Ishikawa (cell line): ENCODE measurements at regions not wholly inside any gene's neighbourhood (a gene's known extent, or its start where the extent isn't known, plus 50 kb on each side); places are given as distances from the start of the nearest gene placed in this dataset.

Source experiments
- CEBPB ChIP-seq: IDR thresholded peaks from 2 replicates; pipeline ENCODE4 v1.6.1; 2012
- CREB1 ChIP-seq: IDR thresholded peaks from 2 replicates; pipeline ENCODE4 v1.6.1; 2012; ENCODE audit warnings: low read depth
- EGR1 ChIP-seq: IDR thresholded peaks from 2 replicates; pipeline ENCODE4 v1.6.1; 2012
- EP300 ChIP-seq: IDR thresholded peaks from 2 replicates; pipeline ENCODE4 v1.6.1; 2012; ENCODE audit warnings: borderline replicate concordance
- FOXM1 ChIP-seq: IDR thresholded peaks from 2 replicates; pipeline ENCODE4 v1.6.1; 2012; ENCODE audit warnings: low read depth, borderline replicate concordance
- MAX ChIP-seq: IDR thresholded peaks from 2 replicates; pipeline ENCODE4 v1.6.1; 2012
- NFIC ChIP-seq: IDR thresholded peaks from 2 replicates; pipeline ENCODE4 v1.6.1; 2012
- RAD21 ChIP-seq: IDR thresholded peaks from 2 replicates; pipeline ENCODE4 v1.6.1; 2012; ENCODE audit warnings: low read depth
- TAF1 ChIP-seq: IDR thresholded peaks from 2 replicates; pipeline ENCODE4 v1.6.1; 2012; ENCODE audit warnings: low read depth, mild to moderate bottlenecking
- TCF12 ChIP-seq: IDR thresholded peaks from 2 replicates; pipeline ENCODE4 v1.6.1; 2012; ENCODE audit warnings: low read depth
- TEAD4 ChIP-seq: IDR thresholded peaks from 2 replicates; pipeline ENCODE4 v1.6.1; 2012
- YY1 ChIP-seq: IDR thresholded peaks from 2 replicates; pipeline ENCODE4 v1.6.1; 2012; ENCODE audit warnings: low read depth
- ZBTB7A ChIP-seq: IDR thresholded peaks from 2 replicates; pipeline ENCODE4 v1.6.1; 2012; ENCODE audit warnings: low read depth
- TF ChIP-seq, protein P1 (sequence below): IDR thresholded peaks from 2 replicates; pipeline ENCODE4 v1.6.1; 2012; ENCODE audit warnings: low read depth, mild to moderate bottlenecking
- TF ChIP-seq, protein P2 (sequence below): IDR thresholded peaks from 2 replicates; pipeline ENCODE4 v1.6.1; 2012

GRCh38 chr18:39990540-39990939, 1964.5 kb upstream of the PIK3C3 start:
- TF ChIP-seq EP300 = no peak

- no peak for TF ChIP-seq MAX
- TF ChIP-seq CEBPB = no peak
- TF ChIP-seq YY1 = no peak
- no peak for TF ChIP-seq TAF1
- no peak for TF ChIP-seq RAD21
- no peak for TF ChIP-seq ZBTB7A
- TF ChIP-seq, protein P1, sequence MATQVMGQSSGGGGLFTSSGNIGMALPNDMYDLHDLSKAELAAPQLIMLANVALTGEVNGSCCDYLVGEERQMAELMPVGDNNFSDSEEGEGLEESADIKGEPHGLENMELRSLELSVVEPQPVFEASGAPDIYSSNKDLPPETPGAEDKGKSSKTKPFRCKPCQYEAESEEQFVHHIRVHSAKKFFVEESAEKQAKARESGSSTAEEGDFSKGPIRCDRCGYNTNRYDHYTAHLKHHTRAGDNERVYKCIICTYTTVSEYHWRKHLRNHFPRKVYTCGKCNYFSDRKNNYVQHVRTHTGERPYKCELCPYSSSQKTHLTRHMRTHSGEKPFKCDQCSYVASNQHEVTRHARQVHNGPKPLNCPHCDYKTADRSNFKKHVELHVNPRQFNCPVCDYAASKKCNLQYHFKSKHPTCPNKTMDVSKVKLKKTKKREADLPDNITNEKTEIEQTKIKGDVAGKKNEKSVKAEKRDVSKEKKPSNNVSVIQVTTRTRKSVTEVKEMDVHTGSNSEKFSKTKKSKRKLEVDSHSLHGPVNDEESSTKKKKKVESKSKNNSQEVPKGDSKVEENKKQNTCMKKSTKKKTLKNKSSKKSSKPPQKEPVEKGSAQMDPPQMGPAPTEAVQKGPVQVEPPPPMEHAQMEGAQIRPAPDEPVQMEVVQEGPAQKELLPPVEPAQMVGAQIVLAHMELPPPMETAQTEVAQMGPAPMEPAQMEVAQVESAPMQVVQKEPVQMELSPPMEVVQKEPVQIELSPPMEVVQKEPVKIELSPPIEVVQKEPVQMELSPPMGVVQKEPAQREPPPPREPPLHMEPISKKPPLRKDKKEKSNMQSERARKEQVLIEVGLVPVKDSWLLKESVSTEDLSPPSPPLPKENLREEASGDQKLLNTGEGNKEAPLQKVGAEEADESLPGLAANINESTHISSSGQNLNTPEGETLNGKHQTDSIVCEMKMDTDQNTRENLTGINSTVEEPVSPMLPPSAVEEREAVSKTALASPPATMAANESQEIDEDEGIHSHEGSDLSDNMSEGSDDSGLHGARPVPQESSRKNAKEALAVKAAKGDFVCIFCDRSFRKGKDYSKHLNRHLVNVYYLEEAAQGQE = no peak
- no peak for TF ChIP-seq EGR1
- no peak for TF ChIP-seq NFIC
These were observed 1978.3 kb upstream of the PIK3C3 start for GRCh38 chr18:39976771-39977170.

DNA sequence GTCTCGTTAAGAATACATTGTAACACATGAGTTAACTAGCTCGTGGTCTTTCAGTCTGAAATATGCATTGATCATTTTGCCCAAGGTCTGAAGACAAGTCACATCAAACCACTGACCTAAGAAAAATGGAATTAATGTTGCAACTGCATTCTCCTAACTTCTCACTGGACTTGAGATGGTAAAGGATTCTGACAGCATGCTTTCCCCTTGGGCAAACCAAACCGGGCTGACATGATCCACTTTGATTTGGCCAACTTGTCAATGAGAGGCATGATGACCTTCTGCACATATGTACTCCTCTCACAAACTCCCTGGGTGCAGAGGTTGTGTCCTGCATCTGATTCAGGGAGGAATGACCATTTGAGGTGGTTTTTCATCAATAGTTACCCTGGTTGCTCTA, 1982.5 kb upstream of the PIK3C3 start:
- no peak for TF ChIP-seq EGR1
- TF ChIP-seq TEAD4 = no peak
- TF ChIP-seq MAX = no peak
- TF ChIP-seq RAD21 = no peak
- TF ChIP-seq, protein P1 = no peak
- TF ChIP-seq FOXM1 = no peak
- no peak for TF ChIP-seq CEBPB
- no peak for TF ChIP-seq EP300
- TF ChIP-seq TAF1 = no peak

DNA sequence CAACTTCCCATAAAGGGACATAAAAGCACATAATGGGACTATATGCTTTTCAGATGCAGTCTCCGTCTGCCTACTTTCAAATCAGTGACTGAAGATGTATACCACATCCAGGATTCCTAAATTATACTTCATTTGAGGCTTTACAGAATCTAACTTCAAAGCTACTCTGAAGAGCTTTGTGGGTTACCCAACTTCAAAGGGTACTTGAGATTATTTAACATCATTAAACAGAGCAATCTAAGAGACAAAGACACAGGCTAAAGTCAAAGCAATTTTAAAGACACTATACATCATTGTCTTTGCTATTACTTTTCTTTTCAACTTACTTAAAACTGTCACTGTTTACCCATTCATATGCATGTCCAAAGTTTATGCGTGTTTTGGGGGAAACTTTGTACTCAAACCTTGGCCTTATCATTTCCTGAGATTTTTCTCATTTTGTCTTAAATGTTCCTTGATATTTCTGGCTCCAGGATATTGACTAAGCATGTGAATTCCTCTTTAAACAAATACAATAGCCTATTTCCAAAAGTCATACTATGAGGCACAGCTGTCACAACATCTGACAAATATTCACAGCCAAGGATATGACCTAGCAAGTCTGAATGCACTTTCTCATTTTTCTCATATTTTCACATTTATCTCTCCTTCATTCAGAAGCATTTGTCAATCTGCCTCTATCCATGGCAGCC, 1985.1 kb upstream of the PIK3C3 start:
- TF ChIP-seq EP300 = no peak
- no peak for TF ChIP-seq TCF12
- no peak for TF ChIP-seq FOXM1
- no peak for TF ChIP-seq CEBPB
- no peak for TF ChIP-seq TAF1
- TF ChIP-seq EGR1 = no peak

DNA sequence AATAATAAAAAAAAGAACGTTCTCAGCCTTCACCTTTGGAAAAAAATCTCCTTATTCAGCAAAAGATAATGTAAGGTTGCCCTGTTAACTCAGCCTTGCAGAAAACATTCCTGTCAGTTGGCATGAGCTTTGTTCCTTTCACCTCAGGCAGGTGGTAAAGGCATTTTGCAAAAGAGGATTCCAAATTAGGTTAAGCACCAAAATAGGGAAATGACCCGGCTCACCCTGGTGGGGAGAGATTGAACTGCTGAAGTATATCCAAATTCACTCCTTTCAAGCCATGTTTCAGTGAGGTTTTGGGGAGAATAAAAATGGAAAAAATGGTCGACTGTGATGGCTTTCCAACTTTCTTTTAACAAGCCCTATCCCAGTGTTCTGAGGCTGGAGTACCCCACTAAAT, 1988.8 kb upstream of the PIK3C3 start:
- TF ChIP-seq, protein P1 = no peak
- peak; percentile 59 for TF ChIP-seq RAD21

DNA sequence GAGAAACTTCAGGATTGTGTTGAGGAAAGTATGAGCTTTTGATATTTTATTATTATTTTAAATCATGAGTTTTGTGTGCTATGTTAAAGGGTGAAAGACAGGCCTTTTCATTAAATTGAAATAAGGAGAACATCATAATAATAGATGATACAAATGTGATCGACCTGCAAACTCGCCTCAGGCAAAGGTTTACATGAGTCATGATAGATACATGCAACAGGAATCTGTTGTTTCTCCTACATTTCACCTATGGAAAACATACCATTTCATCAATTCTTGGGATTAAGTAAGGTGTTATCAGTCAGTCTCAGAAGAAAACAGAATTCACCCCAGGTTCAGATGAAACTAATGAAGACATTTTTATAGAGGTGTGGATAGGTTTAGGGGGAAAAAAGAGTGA, 1992.5 kb upstream of the PIK3C3 start:
- TF ChIP-seq, protein P2, sequence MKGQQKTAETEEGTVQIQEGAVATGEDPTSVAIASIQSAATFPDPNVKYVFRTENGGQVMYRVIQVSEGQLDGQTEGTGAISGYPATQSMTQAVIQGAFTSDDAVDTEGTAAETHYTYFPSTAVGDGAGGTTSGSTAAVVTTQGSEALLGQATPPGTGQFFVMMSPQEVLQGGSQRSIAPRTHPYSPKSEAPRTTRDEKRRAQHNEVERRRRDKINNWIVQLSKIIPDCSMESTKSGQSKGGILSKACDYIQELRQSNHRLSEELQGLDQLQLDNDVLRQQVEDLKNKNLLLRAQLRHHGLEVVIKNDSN = no peak
- TF ChIP-seq ZBTB7A = no peak
- TF ChIP-seq TCF12 = no peak
- TF ChIP-seq CREB1 = no peak
- TF ChIP-seq RAD21 = no peak
- no peak for TF ChIP-seq FOXM1
- no peak for TF ChIP-seq EGR1
- TF ChIP-seq, protein P1 = no peak
- no peak for TF ChIP-seq TEAD4
- no peak for TF ChIP-seq NFIC
- TF ChIP-seq MAX = no peak
- no peak for TF ChIP-seq EP300
- no peak for TF ChIP-seq YY1
- TF ChIP-seq CEBPB = no peak
- TF ChIP-seq TAF1 = no peak
